KMS-11 (cell line): ENCODE measurements at regions not wholly inside any gene's neighbourhood (a gene's known extent, or its start where the extent isn't known, plus 50 kb on each side); places are given as distances from the start of the nearest gene placed in this dataset.

ENCODE experiments used
- H2AFZ ChIP-seq: fragments of 200-600 bp; sonication (generic); 2 replicates; pipeline ENCODE4 v1.6.1; 2016; ENCODE audit warnings: antibody characterized with exemption, mixed run types, low read depth
- H3K27ac ChIP-seq: fragments of 200-600 bp; sonication (generic); 2 replicates; pipeline ENCODE4 v1.6.1; 2016; ENCODE audit warnings: mild to moderate bottlenecking, mixed run types
- H3K27me3 ChIP-seq: fragments of 200-600 bp; sonication (generic); 2 replicates; pipeline ENCODE4 v1.6.1; 2017; ENCODE audit warnings: mild to moderate bottlenecking, low read depth, mixed run types, moderate library complexity; ENCODE audit not compliant: insufficient read depth
- H3K36me3 ChIP-seq: fragments of 200-600 bp; sonication (generic); 2 replicates; pipeline ENCODE4 v1.6.1; 2017; ENCODE audit warnings: mild to moderate bottlenecking, mixed run types; ENCODE audit not compliant: insufficient read depth
- H3K4me1 ChIP-seq: fragments of 200-600 bp; sonication (generic); 2 replicates; pipeline ENCODE4 v1.6.1; 2016; ENCODE audit warnings: mild to moderate bottlenecking, low read depth, mixed run types; ENCODE audit not compliant: poor library complexity, severe bottlenecking
- H3K4me2 ChIP-seq: fragments of 200-600 bp; sonication (generic); 2 replicates; pipeline ENCODE4 v1.7.0; 2016; ENCODE audit warnings: mild to moderate bottlenecking, mixed run types
- H3K4me3 ChIP-seq: fragments of 200-600 bp; sonication (generic); IDR thresholded peaks from 2 replicates; pipeline ENCODE4 v1.6.1; 2017; ENCODE audit warnings: low read depth, low read length, mixed read lengths; ENCODE audit not compliant: insufficient read depth
- H3K79me2 ChIP-seq: fragments of 200-600 bp; sonication (generic); 2 replicates; pipeline ENCODE4 v1.6.1; 2016; ENCODE audit warnings: low read depth, mixed run types; ENCODE audit not compliant: insufficient read depth
- H3K9ac ChIP-seq: fragments of 200-600 bp; sonication (generic); 2 replicates; pipeline ENCODE4 v1.6.1; 2016; ENCODE audit warnings: mild to moderate bottlenecking, mixed run types
- H4K20me1 ChIP-seq: fragments of 200-600 bp; sonication (generic); 2 replicates; pipeline ENCODE4 v1.6.1; 2016; ENCODE audit warnings: mild to moderate bottlenecking, mixed run types; ENCODE audit not compliant: insufficient read depth
- TF ChIP-seq, protein P1 (sequence below): fragments of 200-600 bp; sonication (generic); conservative IDR thresholded peaks from 2 replicates; pipeline ENCODE4 v1.6.1; 2017; ENCODE audit warnings: low read depth, mild to moderate bottlenecking, antibody characterized with exemption, low read length, moderate library complexity, mixed read lengths

DNA sequence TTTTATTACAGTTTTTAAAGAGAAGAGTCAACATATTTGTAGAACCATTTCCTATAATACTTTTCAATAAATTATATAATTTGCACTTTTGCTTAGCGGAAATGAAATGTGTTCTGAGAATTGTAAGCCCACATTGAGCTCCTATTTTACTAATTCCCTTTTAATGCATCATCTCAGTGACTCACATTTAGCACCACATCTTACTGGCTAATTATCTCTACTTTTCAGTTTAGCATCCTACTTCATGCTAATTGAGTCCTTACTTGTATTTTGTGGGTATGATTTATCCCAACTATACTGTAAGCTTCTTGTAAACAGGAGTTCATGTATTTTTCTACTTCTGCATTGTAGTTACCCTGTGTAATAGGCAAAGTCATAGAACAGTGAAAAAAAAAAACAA lies 67.5 kb downstream of the TMX1 start:
- no peaks in the 10 kb centered on the region for H3K27me3 ChIP-seq
- H3K4me1 ChIP-seq, result peaks cover 6% of the 10 kb centered on the region
- H3K9ac ChIP-seq, result no peak overlapping the region
- TF ChIP-seq, protein P1, sequence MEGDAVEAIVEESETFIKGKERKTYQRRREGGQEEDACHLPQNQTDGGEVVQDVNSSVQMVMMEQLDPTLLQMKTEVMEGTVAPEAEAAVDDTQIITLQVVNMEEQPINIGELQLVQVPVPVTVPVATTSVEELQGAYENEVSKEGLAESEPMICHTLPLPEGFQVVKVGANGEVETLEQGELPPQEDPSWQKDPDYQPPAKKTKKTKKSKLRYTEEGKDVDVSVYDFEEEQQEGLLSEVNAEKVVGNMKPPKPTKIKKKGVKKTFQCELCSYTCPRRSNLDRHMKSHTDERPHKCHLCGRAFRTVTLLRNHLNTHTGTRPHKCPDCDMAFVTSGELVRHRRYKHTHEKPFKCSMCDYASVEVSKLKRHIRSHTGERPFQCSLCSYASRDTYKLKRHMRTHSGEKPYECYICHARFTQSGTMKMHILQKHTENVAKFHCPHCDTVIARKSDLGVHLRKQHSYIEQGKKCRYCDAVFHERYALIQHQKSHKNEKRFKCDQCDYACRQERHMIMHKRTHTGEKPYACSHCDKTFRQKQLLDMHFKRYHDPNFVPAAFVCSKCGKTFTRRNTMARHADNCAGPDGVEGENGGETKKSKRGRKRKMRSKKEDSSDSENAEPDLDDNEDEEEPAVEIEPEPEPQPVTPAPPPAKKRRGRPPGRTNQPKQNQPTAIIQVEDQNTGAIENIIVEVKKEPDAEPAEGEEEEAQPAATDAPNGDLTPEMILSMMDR, result no peak
- no peak overlapping the region for H3K27ac ChIP-seq
- H3K4me2 ChIP-seq, result no peak overlapping the region
- H3K79me2 ChIP-seq, result no peaks in the 10 kb centered on the region
- no peaks in the 10 kb centered on the region for H3K36me3 ChIP-seq
- H3K4me3 ChIP-seq, result no peak overlapping the region
- H2AFZ ChIP-seq, result no peak overlapping the region
- H4K20me1 ChIP-seq, result no peaks in the 10 kb centered on the region

DNA sequence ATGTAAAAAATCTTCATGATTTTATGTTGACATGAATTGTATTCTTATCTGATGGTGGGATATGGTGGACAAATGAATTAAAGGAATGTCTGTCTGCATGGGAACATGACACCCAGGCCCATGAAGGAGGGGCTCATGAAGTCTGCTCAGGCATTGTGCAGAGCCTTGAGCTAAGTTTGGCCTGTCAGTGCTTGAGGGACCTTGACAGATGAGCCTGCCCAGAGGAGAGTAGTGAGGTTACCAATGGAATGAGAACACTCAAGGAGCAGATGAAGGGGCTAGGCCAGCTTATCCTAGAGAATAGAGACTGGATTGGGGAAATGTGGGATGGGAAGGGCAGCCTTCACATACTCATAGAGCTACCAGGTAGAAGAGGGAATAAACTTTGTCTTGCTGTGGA lies 68.8 kb downstream of the TMX1 start:
- Histone ChIP-seq H3K27me3 (no peaks in the 10 kb centered on the region), H2AFZ (no peak overlapping the region), H3K27ac (no peak overlapping the region), H3K4me1 (no peaks in the 10 kb centered on the region), H3K9ac (no peak overlapping the region), H3K36me3 (no peaks in the 10 kb centered on the region), H3K79me2 (no peaks in the 10 kb centered on the region), H3K4me2 (no peak overlapping the region), H3K4me3 (no peak overlapping the region), H4K20me1 (no peaks in the 10 kb centered on the region)
- TF ChIP-seq, protein P1, result no peak

DNA sequence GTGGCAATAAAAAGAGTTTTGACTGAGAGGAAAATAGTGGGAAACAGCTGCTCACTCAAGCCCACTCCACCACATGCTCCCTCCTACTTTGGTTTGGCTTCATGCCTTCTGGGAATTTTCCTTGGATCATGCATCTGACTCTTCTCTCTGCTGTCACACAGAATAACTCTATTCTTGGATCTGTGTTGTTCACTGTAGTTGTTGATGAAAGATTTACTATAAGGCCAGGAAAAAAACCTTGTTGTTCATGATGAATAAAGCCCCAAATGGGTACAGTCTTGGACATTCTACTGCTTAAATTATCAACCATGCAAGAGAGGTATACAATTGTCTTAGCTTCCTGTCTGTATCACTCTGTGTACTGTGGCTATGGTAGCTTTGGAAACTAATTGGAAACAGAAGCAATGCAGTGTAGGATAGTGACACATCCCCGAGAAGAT lies 70.5 kb downstream of the TMX1 start:
- H3K4me3 ChIP-seq, result no peak overlapping the region
- H3K36me3 ChIP-seq, result no peaks in the 10 kb centered on the region
- H3K79me2 ChIP-seq, result no peaks in the 10 kb centered on the region
- H3K27me3 ChIP-seq, result no peaks in the 10 kb centered on the region
- TF ChIP-seq, protein P1, result no peak
- no peaks in the 10 kb centered on the region for H4K20me1 ChIP-seq
- no peak overlapping the region for H3K27ac ChIP-seq
- H3K9ac ChIP-seq, result no peak overlapping the region
- H3K4me2 ChIP-seq, result no peak overlapping the region
- H2AFZ ChIP-seq, result no peak overlapping the region
- H3K4me1 ChIP-seq, result no peaks in the 10 kb centered on the region

DNA sequence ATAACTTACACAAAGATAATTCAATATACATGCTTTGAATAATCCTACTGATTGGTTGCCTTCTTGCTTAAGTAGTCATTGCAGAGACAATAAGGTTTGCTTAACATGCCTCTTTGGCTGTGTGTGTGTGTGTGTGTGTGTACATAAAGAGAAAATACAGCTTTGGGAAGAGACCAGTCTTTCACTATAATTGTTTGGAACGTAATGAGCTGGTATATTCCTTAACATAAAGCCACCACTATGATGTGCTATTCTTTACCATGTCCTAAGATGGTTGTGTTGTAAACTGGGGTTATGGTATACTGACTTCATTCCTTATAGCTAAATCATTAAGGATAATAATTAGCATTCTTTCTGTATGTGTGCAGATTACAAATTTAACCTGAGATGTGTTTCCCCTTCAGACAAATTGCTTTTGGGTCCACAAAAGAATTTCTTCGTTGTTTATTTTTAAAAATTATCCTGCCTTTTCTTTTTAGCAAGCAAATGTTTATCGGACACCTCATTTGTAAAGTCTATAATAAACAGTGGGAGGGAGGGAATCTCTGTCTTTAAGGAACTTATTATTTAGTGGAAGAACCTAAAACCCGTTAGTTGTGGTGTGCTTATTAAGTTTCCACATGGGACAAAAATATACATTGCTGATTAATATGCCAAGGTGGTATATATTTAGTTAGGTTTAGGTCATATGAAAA lies 74.4 kb downstream of the TMX1 start:
- Histone ChIP-seq H3K4me2 (no peak overlapping the region), H3K9ac (no peak overlapping the region), H3K27ac (no peak overlapping the region), H3K27me3 (no peaks in the 10 kb centered on the region), H3K4me3 (no peak overlapping the region), H4K20me1 (no peaks in the 10 kb centered on the region), H3K4me1 (no peaks in the 10 kb centered on the region), H2AFZ (no peak overlapping the region), H3K79me2 (no peaks in the 10 kb centered on the region), H3K36me3 (no peaks in the 10 kb centered on the region)
- TF ChIP-seq, protein P1, result no peak
